ENCODE measurements at regions not wholly inside any gene's neighbourhood (a gene's known extent, or its start where the extent isn't known, plus 50 kb on each side); places are given as distances from the start of the nearest gene placed in this dataset.

DNA sequence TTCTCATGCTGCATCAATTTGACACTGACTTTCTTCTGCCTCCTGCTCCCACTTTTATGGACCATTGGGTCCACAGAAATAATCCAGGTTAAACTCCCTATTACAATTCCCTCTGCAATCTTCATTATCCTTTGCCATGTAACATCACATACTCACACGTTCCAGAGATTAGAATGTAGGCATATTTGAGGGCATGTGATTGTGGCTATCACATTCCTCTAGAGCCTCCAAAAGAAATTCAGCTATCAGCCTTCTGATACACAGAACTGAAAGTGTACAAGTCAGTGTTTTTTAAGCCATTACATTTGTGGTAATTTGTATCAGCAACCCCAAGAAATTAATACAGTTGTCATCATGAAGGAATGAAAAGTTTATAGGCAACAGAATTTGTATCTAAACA lies 892.4 kb downstream of the RPS29 start:
- in situ Hi-C loops (cut with MboI; ENCODE audit: low pct_unique_long_range_greater_than_20kb, low sequenced_read_pairs, unreplicated experiment), result no loop called here
- TF ChIP-seq, protein P1, sequence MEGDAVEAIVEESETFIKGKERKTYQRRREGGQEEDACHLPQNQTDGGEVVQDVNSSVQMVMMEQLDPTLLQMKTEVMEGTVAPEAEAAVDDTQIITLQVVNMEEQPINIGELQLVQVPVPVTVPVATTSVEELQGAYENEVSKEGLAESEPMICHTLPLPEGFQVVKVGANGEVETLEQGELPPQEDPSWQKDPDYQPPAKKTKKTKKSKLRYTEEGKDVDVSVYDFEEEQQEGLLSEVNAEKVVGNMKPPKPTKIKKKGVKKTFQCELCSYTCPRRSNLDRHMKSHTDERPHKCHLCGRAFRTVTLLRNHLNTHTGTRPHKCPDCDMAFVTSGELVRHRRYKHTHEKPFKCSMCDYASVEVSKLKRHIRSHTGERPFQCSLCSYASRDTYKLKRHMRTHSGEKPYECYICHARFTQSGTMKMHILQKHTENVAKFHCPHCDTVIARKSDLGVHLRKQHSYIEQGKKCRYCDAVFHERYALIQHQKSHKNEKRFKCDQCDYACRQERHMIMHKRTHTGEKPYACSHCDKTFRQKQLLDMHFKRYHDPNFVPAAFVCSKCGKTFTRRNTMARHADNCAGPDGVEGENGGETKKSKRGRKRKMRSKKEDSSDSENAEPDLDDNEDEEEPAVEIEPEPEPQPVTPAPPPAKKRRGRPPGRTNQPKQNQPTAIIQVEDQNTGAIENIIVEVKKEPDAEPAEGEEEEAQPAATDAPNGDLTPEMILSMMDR (IDR thresholded peaks at IDR 0.05; ENCODE audit: extremely low read depth, insufficient read depth, missing control alignments), result no peak

DNA sequence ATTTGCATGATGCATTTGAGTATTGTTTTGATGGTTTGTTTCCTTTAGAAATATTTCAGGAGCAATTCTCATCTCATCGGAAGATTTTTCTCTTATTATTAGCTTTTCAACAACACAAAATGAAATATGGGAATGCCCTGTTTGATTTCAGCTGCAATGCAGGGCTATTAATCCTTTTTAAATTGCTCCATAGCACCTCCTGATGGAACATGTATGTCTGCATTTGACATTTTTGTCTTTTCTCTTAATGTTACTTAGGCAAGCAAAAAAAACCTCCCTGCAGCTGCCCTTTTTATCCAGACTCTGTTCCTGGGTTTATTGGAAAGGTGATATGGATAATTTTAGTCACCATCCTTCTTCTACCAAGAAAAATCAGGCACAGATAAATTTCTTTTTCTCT lies 895.8 kb downstream of the RPS29 start:
- TF ChIP-seq, protein P1 (IDR thresholded peaks at IDR 0.05; ENCODE audit: extremely low read depth, insufficient read depth, missing control alignments), result peak; percentile 29
- in situ Hi-C loops (cut with MboI; ENCODE audit: low pct_unique_long_range_greater_than_20kb, low sequenced_read_pairs, unreplicated experiment), result no loop called here
- no peak for DNase-seq (ENCODE audit: low spot score)

More for the DNA sequence above, 892.4 kb downstream of the RPS29 start:
- DNase-seq (ENCODE audit: low spot score), result no peak

DNA sequence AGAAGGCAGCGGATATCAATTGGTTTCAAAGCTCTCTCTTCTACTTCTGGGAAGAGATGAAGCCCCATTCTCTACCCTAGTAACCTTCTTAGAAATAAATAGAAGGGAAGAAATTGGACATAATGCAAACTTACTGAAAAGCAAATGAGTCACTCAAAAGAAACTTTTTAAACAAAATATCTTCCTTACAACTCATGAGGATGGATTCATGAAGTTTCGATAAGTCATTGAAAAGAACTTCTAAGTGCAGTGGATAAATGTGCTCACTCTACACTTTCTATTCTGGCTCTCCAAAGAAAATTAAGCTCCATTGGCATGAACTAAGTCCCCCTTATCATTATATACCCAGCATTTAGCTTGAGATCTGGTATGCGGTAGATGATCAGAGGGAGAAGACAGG lies 899.5 kb downstream of the RPS29 start:
- DNase-seq (ENCODE audit: low spot score), result no peak
- in situ Hi-C loops (cut with MboI; ENCODE audit: low pct_unique_long_range_greater_than_20kb, low sequenced_read_pairs, unreplicated experiment), result no loop called here
- TF ChIP-seq, protein P1 (IDR thresholded peaks at IDR 0.05; ENCODE audit: extremely low read depth, insufficient read depth, missing control alignments), result no peak

DNA sequence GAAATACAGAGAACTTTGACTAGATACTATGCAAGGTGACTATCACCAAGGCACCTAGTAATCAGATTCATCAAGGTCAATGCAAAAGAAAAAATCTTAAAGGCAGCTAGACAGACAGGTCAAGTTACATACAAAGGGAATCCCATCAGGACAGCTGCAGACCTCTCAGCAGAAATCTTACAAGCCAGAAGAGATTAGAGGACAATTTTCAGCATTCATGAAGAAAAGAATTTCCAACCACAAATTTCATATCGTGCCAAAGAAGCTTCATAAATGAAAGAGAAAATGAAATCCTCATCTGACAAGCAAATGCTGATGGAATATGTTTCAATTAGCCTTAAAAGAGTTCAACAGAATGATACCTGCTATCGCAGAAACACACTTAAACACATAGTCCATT lies 913.7 kb downstream of the RPS29 start:
- TF ChIP-seq, protein P1 (IDR thresholded peaks at IDR 0.05; ENCODE audit: extremely low read depth, insufficient read depth, missing control alignments), result no peak
- DNase-seq (ENCODE audit: low spot score), result no peak

DNA sequence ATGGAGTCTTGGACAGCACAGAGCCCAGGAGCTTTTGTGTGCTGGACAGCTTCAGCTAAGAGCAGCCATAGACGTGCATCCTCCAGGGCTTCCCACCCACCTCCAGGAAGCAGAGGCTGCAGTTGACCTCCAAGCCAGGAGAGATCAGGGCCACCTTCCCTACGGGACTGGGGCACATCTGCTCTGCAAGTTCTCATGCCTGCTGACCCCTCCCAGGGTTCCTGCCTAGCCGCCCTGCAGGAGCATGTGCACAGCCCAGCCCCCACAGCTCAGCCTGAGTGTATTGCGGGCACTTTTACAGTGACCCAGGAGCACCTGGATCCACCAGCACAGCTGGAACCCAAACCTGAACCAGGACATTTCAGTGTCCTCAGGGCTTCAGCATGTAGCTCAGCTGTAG lies 915.2 kb downstream of the RPS29 start:
- no peak for DNase-seq (ENCODE audit: low spot score)
- TF ChIP-seq, protein P1 (IDR thresholded peaks at IDR 0.05; ENCODE audit: extremely low read depth, insufficient read depth, missing control alignments), result no peak
- in situ Hi-C loops (cut with MboI; ENCODE audit: low pct_unique_long_range_greater_than_20kb, low sequenced_read_pairs, unreplicated experiment), result no loop called here

More for the DNA sequence above, 913.7 kb downstream of the RPS29 start:
- in situ Hi-C loops (cut with MboI; ENCODE audit: low pct_unique_long_range_greater_than_20kb, low sequenced_read_pairs, unreplicated experiment), result no loop called here

DNA sequence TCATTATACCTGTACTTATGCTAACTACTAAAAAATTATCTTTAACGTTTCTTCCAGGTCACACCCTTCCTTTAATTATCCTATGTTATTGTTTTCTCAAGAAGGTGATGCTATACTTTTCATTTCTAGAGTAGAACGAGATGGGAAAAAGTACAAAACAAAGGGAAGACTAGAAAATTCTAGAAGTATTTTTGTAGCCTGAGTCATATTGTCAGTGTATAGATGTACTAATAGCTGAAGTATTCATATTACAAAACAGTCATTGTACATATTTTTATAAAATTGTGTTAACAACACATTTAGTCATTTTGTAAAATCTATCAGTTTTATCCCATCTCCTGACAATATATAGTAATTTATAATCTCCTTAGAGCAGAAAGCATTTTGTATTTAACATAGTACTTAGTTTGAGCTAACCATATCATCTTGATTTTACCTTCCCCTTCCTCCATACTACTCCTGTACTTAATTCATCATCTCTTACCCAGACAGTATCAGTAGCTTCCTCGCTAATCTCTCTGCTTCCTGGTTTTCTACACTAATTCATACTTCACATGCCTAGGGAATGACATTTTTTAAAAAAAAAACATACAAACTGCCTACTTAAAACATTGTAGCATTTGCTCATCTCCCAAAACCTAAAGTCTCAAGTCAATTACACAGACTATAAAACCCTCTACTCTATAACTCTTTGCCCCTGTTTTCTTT lies 920.9 kb downstream of the RPS29 start:
- in situ Hi-C loops (cut with MboI; ENCODE audit: low pct_unique_long_range_greater_than_20kb, low sequenced_read_pairs, unreplicated experiment), result no loop called here
- no peak for DNase-seq (ENCODE audit: low spot score)
- TF ChIP-seq, protein P1 (IDR thresholded peaks at IDR 0.05; ENCODE audit: extremely low read depth, insufficient read depth, missing control alignments), result no peak
